ENCODE measurements at regions not wholly inside any gene's neighbourhood (a gene's known extent, or its start where the extent isn't known, plus 50 kb on each side); places are given as distances from the start of the nearest gene placed in this dataset.

DNA sequence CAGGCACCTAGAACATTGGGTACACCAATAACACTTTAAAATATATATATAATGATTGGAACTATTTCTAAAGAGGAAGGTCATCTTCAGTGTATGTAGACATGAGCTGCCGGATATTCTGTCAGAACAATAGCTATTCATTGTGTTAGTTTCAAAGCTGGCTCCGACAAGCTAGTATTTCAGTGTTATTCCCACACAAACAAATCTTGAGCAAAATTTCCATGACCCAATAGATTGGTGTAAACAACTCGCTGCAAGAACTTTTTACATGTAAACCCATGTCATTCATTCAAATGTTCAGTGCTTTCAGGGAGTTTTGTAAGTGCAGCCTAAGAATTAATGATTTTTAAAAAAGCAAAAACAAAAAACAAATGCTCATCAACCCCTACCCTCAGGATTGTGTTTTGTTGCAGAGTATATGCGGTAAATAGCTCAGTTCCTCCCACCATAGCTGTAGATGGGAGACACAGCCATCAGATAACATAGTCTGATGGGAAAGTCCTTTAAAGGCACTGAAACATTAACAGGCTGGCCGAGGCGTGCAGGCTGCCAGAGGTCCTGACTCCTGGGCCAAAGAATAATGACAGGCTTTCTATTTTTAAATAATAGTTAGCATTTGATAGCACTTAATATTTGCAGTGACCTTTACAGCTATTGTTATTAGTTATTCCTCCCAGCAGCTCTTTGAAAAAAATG lies 150.3 kb upstream of the ARHGAP5 start:
- no peak for TF ChIP-seq POLR2A (IDR thresholded peaks at IDR 0.05; ENCODE audit: low read length)
- TF ChIP-seq, protein P1, sequence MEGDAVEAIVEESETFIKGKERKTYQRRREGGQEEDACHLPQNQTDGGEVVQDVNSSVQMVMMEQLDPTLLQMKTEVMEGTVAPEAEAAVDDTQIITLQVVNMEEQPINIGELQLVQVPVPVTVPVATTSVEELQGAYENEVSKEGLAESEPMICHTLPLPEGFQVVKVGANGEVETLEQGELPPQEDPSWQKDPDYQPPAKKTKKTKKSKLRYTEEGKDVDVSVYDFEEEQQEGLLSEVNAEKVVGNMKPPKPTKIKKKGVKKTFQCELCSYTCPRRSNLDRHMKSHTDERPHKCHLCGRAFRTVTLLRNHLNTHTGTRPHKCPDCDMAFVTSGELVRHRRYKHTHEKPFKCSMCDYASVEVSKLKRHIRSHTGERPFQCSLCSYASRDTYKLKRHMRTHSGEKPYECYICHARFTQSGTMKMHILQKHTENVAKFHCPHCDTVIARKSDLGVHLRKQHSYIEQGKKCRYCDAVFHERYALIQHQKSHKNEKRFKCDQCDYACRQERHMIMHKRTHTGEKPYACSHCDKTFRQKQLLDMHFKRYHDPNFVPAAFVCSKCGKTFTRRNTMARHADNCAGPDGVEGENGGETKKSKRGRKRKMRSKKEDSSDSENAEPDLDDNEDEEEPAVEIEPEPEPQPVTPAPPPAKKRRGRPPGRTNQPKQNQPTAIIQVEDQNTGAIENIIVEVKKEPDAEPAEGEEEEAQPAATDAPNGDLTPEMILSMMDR (IDR thresholded peaks at IDR 0.05): no peak
- no peak for TF ChIP-seq REST (IDR thresholded peaks at IDR 0.05)
- no peak for TF ChIP-seq RNF2 (IDR thresholded peaks at IDR 0.05; ENCODE audit: borderline replicate concordance, low read depth)
- TF ChIP-seq BCL3 (IDR thresholded peaks at IDR 0.05): no peak
- TF ChIP-seq MAX (IDR thresholded peaks at IDR 0.05): no peak
- no peak for TF ChIP-seq HDAC2 (IDR thresholded peaks at IDR 0.05)
- TF ChIP-seq, protein P2, sequence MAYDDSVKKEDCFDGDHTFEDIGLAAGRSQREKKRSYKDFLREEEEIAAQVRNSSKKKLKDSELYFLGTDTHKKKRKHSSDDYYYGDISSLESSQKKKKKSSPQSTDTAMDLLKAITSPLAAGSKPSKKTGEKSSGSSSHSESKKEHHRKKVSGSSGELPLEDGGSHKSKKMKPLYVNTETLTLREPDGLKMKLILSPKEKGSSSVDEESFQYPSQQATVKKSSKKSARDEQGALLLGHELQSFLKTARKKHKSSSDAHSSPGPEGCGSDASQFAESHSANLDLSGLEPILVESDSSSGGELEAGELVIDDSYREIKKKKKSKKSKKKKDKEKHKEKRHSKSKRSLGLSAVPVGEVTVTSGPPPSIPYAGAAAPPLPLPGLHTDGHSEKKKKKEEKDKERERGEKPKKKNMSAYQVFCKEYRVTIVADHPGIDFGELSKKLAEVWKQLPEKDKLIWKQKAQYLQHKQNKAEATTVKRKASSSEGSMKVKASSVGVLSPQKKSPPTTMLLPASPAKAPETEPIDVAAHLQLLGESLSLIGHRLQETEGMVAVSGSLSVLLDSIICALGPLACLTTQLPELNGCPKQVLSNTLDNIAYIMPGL (CRISPR knock-in tag; IDR thresholded peaks at IDR 0.05; ENCODE audit: borderline replicate concordance): no peak
- no peak for TF ChIP-seq NR3C1 (IDR thresholded peaks at IDR 0.05)
- TF ChIP-seq EP300 (IDR thresholded peaks at IDR 0.05): no peak
- TF ChIP-seq ZFP36 (IDR thresholded peaks at IDR 0.05; ENCODE audit: borderline replicate concordance, partially characterized antibody): no peak
- TF ChIP-seq SMC3 (IDR thresholded peaks at IDR 0.05): no peak
- no peak for TF ChIP-seq BHLHE40 (IDR thresholded peaks at IDR 0.05; ENCODE audit: low read depth, low read length)
- no peak for TF ChIP-seq E2F6 (IDR thresholded peaks at IDR 0.05; ENCODE audit: borderline replicate concordance, low read depth)
